Central memory CD8-positive, alpha-beta T cell (primary cell): ENCODE measurements at regions not wholly inside any gene's neighbourhood (a gene's known extent, or its start where the extent isn't known, plus 50 kb on each side); places are given as distances from the start of the nearest gene placed in this dataset.
A peak's percentile ranks its signal among the peaks of the same experiment; 100 is the strongest.
"Not testable (repeated sequence)": the region's sequence is repeated elsewhere in the genome, so short reads cannot be mapped to it uniquely, and the experiment has no call there.

Experiments
- ATAC-seq: fragments of 150-1000 bp; cut with Tn5 transposase; replicated peaks from 2 replicates; pipeline ENCODE4 v1.10.0; 2022; ENCODE audit warnings: mild to moderate bottlenecking, moderate FRiP score, moderate number of reproducible peaks; ENCODE audit not compliant: poor library complexity, severe bottlenecking; ENCODE audit errors: extremely low read depth
- DNase-seq, 2 donors: peaks; one replicate each; pipeline ENCODE4 v3.0.0; 2021; ENCODE audit warnings: low spot score in 2 of 2
- H3K27ac Mint-ChIP-seq: one replicate; pipeline ENCODE4 v1.8.0; 2022; ENCODE audit warnings: low read depth, mild to moderate bottlenecking, moderate library complexity, mixed read lengths
- H3K27me3 Mint-ChIP-seq: one replicate; pipeline ENCODE4 v1.8.0; 2022; ENCODE audit warnings: mixed read lengths
- H3K36me3 Mint-ChIP-seq: one replicate; pipeline ENCODE4 v1.8.0; 2022; ENCODE audit warnings: mild to moderate bottlenecking, moderate library complexity, mixed read lengths; ENCODE audit not compliant: insufficient read depth
- H3K4me1 Mint-ChIP-seq: one replicate; pipeline ENCODE4 v1.8.0; 2022; ENCODE audit warnings: mixed read lengths
- H3K4me3 Mint-ChIP-seq: one replicate; pipeline ENCODE4 v1.8.0; 2022; ENCODE audit warnings: mild to moderate bottlenecking, moderate library complexity, mixed read lengths
- H3K9me3 Mint-ChIP-seq: one replicate; pipeline ENCODE4 v1.8.0; 2022; ENCODE audit warnings: mixed read lengths

- not testable (repeated sequence) for H3K27ac Mint-ChIP-seq
Observed at GRCh38 chrY:6685783-6686389, 224.6 kb upstream of the TBL1Y start.

GRCh38 chrY:6701558-6702161 is 208.8 kb upstream of the TBL1Y start:
- H3K27ac Mint-ChIP-seq, H3K36me3 Mint-ChIP-seq, H3K4me1 Mint-ChIP-seq, H3K4me3 Mint-ChIP-seq, DNase-seq, H3K9me3 Mint-ChIP-seq, H3K27me3 Mint-ChIP-seq: not testable (repeated sequence)
- peak; percentile 43 for ATAC-seq

More at GRCh38 chrY:6685783-6686389, 224.6 kb upstream of the TBL1Y start:
- not testable (repeated sequence) for H3K36me3 Mint-ChIP-seq, DNase-seq, H3K27me3 Mint-ChIP-seq, H3K4me1 Mint-ChIP-seq, H3K4me3 Mint-ChIP-seq, H3K9me3 Mint-ChIP-seq
- peak; percentile 36 for ATAC-seq

GRCh38 chrY:6721443-6721842 is 189.1 kb upstream of the TBL1Y start:
- H3K4me1 Mint-ChIP-seq, ATAC-seq: not testable (repeated sequence)

GRCh38 chrY:6747210-6747609 is 163.3 kb upstream of the TBL1Y start:
- H3K4me1 Mint-ChIP-seq, ATAC-seq, H3K27me3 Mint-ChIP-seq, H3K36me3 Mint-ChIP-seq, DNase-seq, H3K27ac Mint-ChIP-seq, H3K4me3 Mint-ChIP-seq: not testable (repeated sequence)
- peaks cover 16% of the 10 kb centered on the region for H3K9me3 Mint-ChIP-seq

More at GRCh38 chrY:6721443-6721842, 189.1 kb upstream of the TBL1Y start:
- not testable (repeated sequence) for H3K27ac Mint-ChIP-seq, H3K4me3 Mint-ChIP-seq, H3K27me3 Mint-ChIP-seq, H3K36me3 Mint-ChIP-seq, DNase-seq, H3K9me3 Mint-ChIP-seq

GRCh38 chrY:6782334-6782733 is 128.2 kb upstream of the TBL1Y start:
- DNase-seq, result no peak
- Mint-ChIP-seq H3K27me3 (peaks cover 9% of the 10 kb centered on the region), H3K4me3 (no peak overlapping the region), H3K9me3 (peaks cover 5% of the 10 kb centered on the region), H3K36me3 (no peaks in the 10 kb centered on the region), H3K27ac (no peak overlapping the region), H3K4me1 (no peaks in the 10 kb centered on the region)
- no peak for ATAC-seq

GRCh38 chrY:6786960-6787359 is 123.5 kb upstream of the TBL1Y start:
- Mint-ChIP-seq H3K4me3 (no peak overlapping the region), H3K27ac (no peak overlapping the region), H3K4me1 (no peaks in the 10 kb centered on the region), H3K9me3 (peaks cover 5% of the 10 kb centered on the region), H3K27me3 (no peaks in the 10 kb centered on the region), H3K36me3 (no peaks in the 10 kb centered on the region)
- ATAC-seq (no peak), DNase-seq (no peak)

GRCh38 chrY:6811633-6812032 is 98.9 kb upstream of the TBL1Y start:
- no peak for DNase-seq
- Mint-ChIP-seq H3K4me1 (no peaks in the 10 kb centered on the region), H3K27me3 (peaks cover 15% of the 10 kb centered on the region), H3K36me3 (no peaks in the 10 kb centered on the region), H3K9me3 (peaks cover 9% of the 10 kb centered on the region), H3K27ac (no peak overlapping the region), H3K4me3 (no peak overlapping the region)
- ATAC-seq, result no peak
